Activated CD8-positive, alpha-beta memory T cell treated with anti-CD3 and anti-CD28 coated beads, Interleukin-2, amount 10 ng/mL, durations not matched to agents 7 days and 5 days (primary cell): ENCODE measurements at regions not wholly inside any gene's neighbourhood (a gene's known extent, or its start where the extent isn't known, plus 50 kb on each side); places are given as distances from the start of the nearest gene placed in this dataset.

Experiments used
- ATAC-seq: fragments of 150-1000 bp; cut with Tn5 transposase; one replicate; pipeline ENCODE4 v1.10.0; 2021; ENCODE audit warnings: moderate library complexity
- CTCF ChIA-PET: fragments of 350-600 bp; sonication (Branson Sonifier 250); formaldehyde crosslinking; loops from one replicate; lab custom pipeline; 2021; ENCODE audit warnings: antibody characterized with exemption; lab: Charles Lee
- DNase-seq: peaks from one replicate; pipeline ENCODE4 v3.0.0-alpha.2; 2020
- H3K27ac Mint-ChIP-seq: one replicate; pipeline ENCODE4 v1.8.0; 2021; ENCODE audit warnings: mild to moderate bottlenecking, mixed read lengths
- H3K27me3 Mint-ChIP-seq: one replicate; pipeline ENCODE4 v1.8.0; 2021; ENCODE audit warnings: mixed read lengths
- H3K36me3 Mint-ChIP-seq: one replicate; pipeline ENCODE4 v1.8.0; 2021; ENCODE audit warnings: mild to moderate bottlenecking, mixed read lengths
- H3K4me1 Mint-ChIP-seq: one replicate; pipeline ENCODE4 v1.8.0; 2021; ENCODE audit warnings: mixed read lengths
- H3K4me3 Mint-ChIP-seq: one replicate; pipeline ENCODE4 v1.8.0; 2021; ENCODE audit warnings: mild to moderate bottlenecking, moderate library complexity, mixed read lengths
- H3K9me3 Mint-ChIP-seq: one replicate; pipeline ENCODE4 v1.8.0; 2022; ENCODE audit warnings: low read depth, mixed read lengths

GRCh38 chr7:37534893-37535610, 86.4 kb upstream of the ELMO1 start:
- Mint-ChIP-seq H3K4me1 (no peaks in the 10 kb centered on the region), H3K27ac (no peak overlapping the region), H3K9me3 (no peaks in the 10 kb centered on the region), H3K27me3 (peaks cover 17% of the 10 kb centered on the region), H3K36me3 (no peaks in the 10 kb centered on the region), H3K4me3 (no peak overlapping the region)
- no peak for DNase-seq
- CTCF ChIA-PET = no interaction called here
- no peak for ATAC-seq

- peaks cover 17% of the 10 kb centered on the region for H3K27me3 Mint-ChIP-seq
- no peak overlapping the region for H3K4me3 Mint-ChIP-seq
- no peak for DNase-seq
- H3K36me3 Mint-ChIP-seq = no peaks in the 10 kb centered on the region
- no peaks in the 10 kb centered on the region for H3K9me3 Mint-ChIP-seq
- no peak for ATAC-seq
- H3K4me1 Mint-ChIP-seq = no peaks in the 10 kb centered on the region
- no peak overlapping the region for H3K27ac Mint-ChIP-seq
- CTCF ChIA-PET = no interaction called here
Measured at GRCh38 chr7:37535841-37536240, 87.2 kb upstream of the ELMO1 start.

DNA sequence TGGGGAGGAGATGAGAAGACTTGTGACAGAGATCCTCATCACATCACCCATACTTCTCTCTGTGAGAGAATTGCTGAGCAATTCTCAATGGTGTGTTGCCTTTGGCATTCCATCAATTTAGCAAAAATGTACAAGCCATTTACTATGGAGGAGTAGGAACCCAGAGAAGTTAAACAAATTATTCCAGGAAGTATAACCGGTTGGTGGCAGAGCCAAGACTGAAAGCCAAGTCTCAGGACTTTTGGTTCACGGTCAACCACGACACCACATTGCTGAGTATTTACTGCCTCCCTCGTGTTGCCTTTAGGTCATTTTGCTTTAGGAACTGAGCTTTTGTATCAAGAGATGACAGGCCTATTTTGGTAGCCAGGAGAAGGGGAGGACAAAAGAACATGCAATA, 88.0 kb upstream of the ELMO1 start:
- no peaks in the 10 kb centered on the region for H3K36me3 Mint-ChIP-seq
- no peaks in the 10 kb centered on the region for H3K9me3 Mint-ChIP-seq
- no peaks in the 10 kb centered on the region for H3K4me1 Mint-ChIP-seq
- CTCF ChIA-PET = no interaction called here
- no peak for ATAC-seq
- DNase-seq = no peak
- H3K27me3 Mint-ChIP-seq = peaks cover 11% of the 10 kb centered on the region
- H3K4me3 Mint-ChIP-seq = no peak overlapping the region
- H3K27ac Mint-ChIP-seq = no peak overlapping the region

GRCh38 chr7:37537439-37537838, 88.8 kb upstream of the ELMO1 start:
- Mint-ChIP-seq H3K4me3 (no peak overlapping the region), H3K36me3 (no peaks in the 10 kb centered on the region), H3K27ac (no peak overlapping the region), H3K9me3 (no peaks in the 10 kb centered on the region), H3K4me1 (no peaks in the 10 kb centered on the region), H3K27me3 (peaks cover 7% of the 10 kb centered on the region)
- ATAC-seq = no peak
- CTCF ChIA-PET = no interaction called here
- no peak for DNase-seq

- Mint-ChIP-seq H3K9me3 (no peaks in the 10 kb centered on the region), H3K4me3 (no peak overlapping the region), H3K27ac (no peak overlapping the region), H3K27me3 (peaks cover 4% of the 10 kb centered on the region), H3K36me3 (no peaks in the 10 kb centered on the region), H3K4me1 (no peaks in the 10 kb centered on the region)
- DNase-seq (no peak), ATAC-seq (no peak)
- CTCF ChIA-PET = no interaction called here
Measured at GRCh38 chr7:37538945-37539344, 90.3 kb upstream of the ELMO1 start.

- no peaks in the 10 kb centered on the region for H3K36me3 Mint-ChIP-seq
- ATAC-seq = no peak
- peaks cover 5% of the 10 kb centered on the region for H3K27me3 Mint-ChIP-seq
- H3K27ac Mint-ChIP-seq = no peak overlapping the region
- H3K4me1 Mint-ChIP-seq = no peaks in the 10 kb centered on the region
- H3K4me3 Mint-ChIP-seq = no peak overlapping the region
- CTCF ChIA-PET = no interaction called here
- no peaks in the 10 kb centered on the region for H3K9me3 Mint-ChIP-seq
- no peak for DNase-seq
Measured at GRCh38 chr7:37540917-37541316, 92.3 kb upstream of the ELMO1 start.

- no peak for DNase-seq
- no peak overlapping the region for H3K4me3 Mint-ChIP-seq
- no peaks in the 10 kb centered on the region for H3K9me3 Mint-ChIP-seq
- ATAC-seq = no peak
- H3K27ac Mint-ChIP-seq = no peak overlapping the region
- H3K4me1 Mint-ChIP-seq = no peaks in the 10 kb centered on the region
- H3K27me3 Mint-ChIP-seq = peaks cover 5% of the 10 kb centered on the region
- CTCF ChIA-PET = no interaction called here
- H3K36me3 Mint-ChIP-seq = no peaks in the 10 kb centered on the region
Measured at GRCh38 chr7:37541810-37542443, 93.3 kb upstream of the ELMO1 start.

DNA sequence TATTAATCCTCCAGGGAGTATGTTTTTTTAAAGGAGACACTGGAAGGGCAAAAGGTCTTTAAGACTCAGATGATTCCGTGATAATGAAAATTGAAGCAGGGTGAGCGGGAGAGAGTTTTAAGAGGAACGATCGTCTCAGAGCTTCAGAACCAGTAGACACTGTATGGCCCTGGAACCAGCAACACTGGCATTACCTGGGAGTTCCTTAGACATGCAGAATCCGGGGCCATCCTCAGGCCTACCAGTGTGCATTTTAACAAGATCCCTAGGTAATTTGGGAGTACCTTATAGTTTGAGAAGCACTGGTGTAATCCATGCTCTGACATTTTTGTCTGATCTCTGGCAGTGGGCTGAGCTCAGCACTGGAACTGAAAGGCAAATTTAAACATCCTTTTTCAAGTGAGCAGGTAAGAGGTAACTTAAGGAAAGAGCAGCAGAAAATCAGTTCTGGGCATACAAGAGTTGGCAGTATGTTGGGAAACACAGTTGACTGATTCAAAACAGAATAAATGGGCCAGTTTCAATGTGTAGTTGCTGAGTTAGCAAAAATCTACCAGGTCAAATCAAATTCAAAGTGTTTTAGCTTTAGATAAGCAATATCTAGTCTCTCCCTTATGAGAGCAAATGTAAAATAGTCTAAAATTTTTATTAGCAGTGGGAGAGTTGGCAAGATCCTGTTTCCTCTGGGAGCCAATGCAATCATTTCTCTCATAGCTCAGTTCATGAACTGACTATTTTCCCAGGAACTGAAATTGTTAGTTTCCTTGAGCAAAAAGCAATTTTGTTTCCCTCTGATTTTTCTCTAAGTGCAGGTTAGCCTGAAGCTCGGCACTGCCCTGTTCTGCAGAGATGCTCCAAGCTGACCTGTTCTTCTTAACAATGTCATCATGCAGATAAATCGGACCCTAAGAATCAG, 97.2 kb upstream of the ELMO1 start:
- Mint-ChIP-seq H3K27me3 (peaks cover 9% of the 10 kb centered on the region), H3K4me1 (no peaks in the 10 kb centered on the region), H3K36me3 (no peaks in the 10 kb centered on the region), H3K9me3 (no peaks in the 10 kb centered on the region), H3K4me3 (no peak overlapping the region), H3K27ac (no peak overlapping the region)
- ATAC-seq (no peak), DNase-seq (no peak)
- CTCF ChIA-PET = no interaction called here

- no peak overlapping the region for H3K27ac Mint-ChIP-seq
- H3K36me3 Mint-ChIP-seq = no peaks in the 10 kb centered on the region
- H3K4me3 Mint-ChIP-seq = no peak overlapping the region
- no peaks in the 10 kb centered on the region for H3K9me3 Mint-ChIP-seq
- H3K27me3 Mint-ChIP-seq = peaks cover 14% of the 10 kb centered on the region
- CTCF ChIA-PET = no interaction called here
- ATAC-seq (no peak), DNase-seq (no peak)
- H3K4me1 Mint-ChIP-seq = no peaks in the 10 kb centered on the region
Measured at GRCh38 chr7:37546677-37547076, 98.0 kb upstream of the ELMO1 start.

- H3K27me3 Mint-ChIP-seq = peaks cover 16% of the 10 kb centered on the region
- DNase-seq (no peak), ATAC-seq (no peak)
- H3K27ac Mint-ChIP-seq = no peak overlapping the region
- no peaks in the 10 kb centered on the region for H3K4me1 Mint-ChIP-seq
- CTCF ChIA-PET = no interaction called here
- H3K36me3 Mint-ChIP-seq = no peaks in the 10 kb centered on the region
- no peak overlapping the region for H3K4me3 Mint-ChIP-seq
- H3K9me3 Mint-ChIP-seq = no peaks in the 10 kb centered on the region
Measured at GRCh38 chr7:37549076-37549931, 100.6 kb upstream of the ELMO1 start.

GRCh38 chr7:37550426-37550825, 101.8 kb upstream of the ELMO1 start:
- DNase-seq (no peak), ATAC-seq (no peak)
- no peaks in the 10 kb centered on the region for H3K36me3 Mint-ChIP-seq
- H3K4me3 Mint-ChIP-seq = no peak overlapping the region
- H3K4me1 Mint-ChIP-seq = no peaks in the 10 kb centered on the region
- peaks cover 18% of the 10 kb centered on the region for H3K27me3 Mint-ChIP-seq
- H3K27ac Mint-ChIP-seq = no peak overlapping the region
- H3K9me3 Mint-ChIP-seq = no peaks in the 10 kb centered on the region
- CTCF ChIA-PET = no interaction called here

GRCh38 chr7:37550872-37551271, 102.2 kb upstream of the ELMO1 start:
- Mint-ChIP-seq H3K4me1 (no peaks in the 10 kb centered on the region), H3K9me3 (no peaks in the 10 kb centered on the region), H3K27ac (no peak overlapping the region), H3K4me3 (no peak overlapping the region), H3K27me3 (peaks cover 17% of the 10 kb centered on the region), H3K36me3 (no peaks in the 10 kb centered on the region)
- ATAC-seq (no peak), DNase-seq (no peak)
- CTCF ChIA-PET = no interaction called here

DNA sequence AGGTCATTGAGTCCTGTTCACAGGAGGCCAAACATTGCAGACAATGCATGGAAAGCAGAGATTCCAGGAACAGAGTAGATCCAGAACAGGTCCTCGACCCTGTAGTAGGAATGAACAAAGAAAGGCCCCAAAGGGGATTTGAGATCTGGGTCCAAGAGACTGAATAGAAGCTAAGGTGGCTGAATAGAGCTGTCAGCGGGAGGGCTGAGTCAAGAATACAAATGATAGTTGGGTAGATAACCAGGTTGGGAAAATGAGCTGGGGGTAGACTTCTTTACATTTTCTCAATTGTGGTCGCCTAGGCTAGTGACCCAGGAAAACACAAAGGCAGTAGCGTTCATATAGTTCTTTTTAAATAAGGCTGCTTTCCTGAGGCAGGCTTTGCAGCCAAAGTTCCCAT, 103.4 kb upstream of the ELMO1 start:
- H3K4me1 Mint-ChIP-seq = no peaks in the 10 kb centered on the region
- no peaks in the 10 kb centered on the region for H3K9me3 Mint-ChIP-seq

More for the DNA sequence above, 103.4 kb upstream of the ELMO1 start:
- Mint-ChIP-seq H3K36me3 (no peaks in the 10 kb centered on the region), H3K27ac (no peak overlapping the region), H3K4me3 (no peak overlapping the region), H3K27me3 (peaks cover 16% of the 10 kb centered on the region)
- no peak for ATAC-seq
- CTCF ChIA-PET = no interaction called here
- no peak for DNase-seq
